H1 (cell line): ENCODE measurements at regions not wholly inside any gene's neighbourhood (a gene's known extent, or its start where the extent isn't known, plus 50 kb on each side); places are given as distances from the start of the nearest gene placed in this dataset.

Source experiments
- CHD7 ChIP-seq: fragments of 300-600 bp; sonication (generic); IDR thresholded peaks from 2 replicates; pipeline ENCODE4 v1.7.1; 2012; ENCODE audit warnings: low read length, moderate library complexity, mild to moderate bottlenecking, inconsistent platforms; ENCODE audit not compliant: insufficient replicate concordance
- RNF2 ChIP-seq: fragments of 200-900, 300-1000 bp; sonication (generic); IDR thresholded peaks from 2 replicates; pipeline ENCODE4 v1.7.1; 2016; ENCODE audit warnings: borderline replicate concordance, low read depth, mild to moderate bottlenecking, antibody characterized with exemption, low read length; ENCODE audit not compliant: poor library complexity, severe bottlenecking; ENCODE audit errors: missing control alignments
- SIN3A ChIP-seq, 2 experiments: IDR thresholded peaks in 1 of 2; conservative IDR thresholded peaks in 1 of 2; 2 replicates each; pipeline ENCODE4 v1.6.1; 2011 to 2012; ENCODE audit warnings: low read length in 2 of 2, improper control_type of control experiment in 1 of 2, low read depth in 1 of 2, mild to moderate bottlenecking in 1 of 2

- TF ChIP-seq CHD7: no peak
- no peak for TF ChIP-seq RNF2
- TF ChIP-seq SIN3A (conservative IDR thresholded peaks at IDR 0.05 in 1 of 2, IDR thresholded peaks at IDR 0.05 in 1 of 2; ENCODE audit: low read depth in 1 of 2, low read length in 2 of 2): no peak
Measured at GRCh38 chr13:19305434-19305833, 123.8 kb upstream of the TUBA3C start (continued).
